Stomach smooth muscle (tissue), 2 donors: ENCODE measurements at regions not wholly inside any gene's neighbourhood (a gene's known extent, or its start where the extent isn't known, plus 50 kb on each side); places are given as distances from the start of the nearest gene placed in this dataset.

Source experiments
- H3K27ac ChIP-seq: one replicate; pipeline ENCODE4 v1.7.0; 2013; ENCODE audit warnings: mild to moderate bottlenecking, low read length, inconsistent platforms
- H3K27me3 ChIP-seq, 2 donors: one replicate each; pipeline ENCODE4 v1.7.0; 2013; ENCODE audit warnings: low read length in 2 of 2; ENCODE audit not compliant: insufficient read depth in 2 of 2, control insufficient read depth in 1 of 2
- H3K36me3 ChIP-seq, 2 donors: one replicate each; pipeline ENCODE4 v1.7.0; 2013; ENCODE audit warnings: low read length in 2 of 2; ENCODE audit not compliant: control insufficient read depth in 2 of 2, insufficient read depth in 2 of 2
- H3K4me1 ChIP-seq: one replicate; pipeline ENCODE4 v1.7.0; 2013; ENCODE audit warnings: low read length; ENCODE audit not compliant: control insufficient read depth, insufficient read depth
- H3K4me3 ChIP-seq, 2 donors: one replicate each; pipeline ENCODE4 v1.7.0; 2013; ENCODE audit warnings: low read length in 2 of 2
- H3K9ac ChIP-seq, 2 donors: one replicate each; pipeline ENCODE4 v1.7.0; 2013; ENCODE audit warnings: low read length in 2 of 2, mild to moderate bottlenecking in 1 of 2
- H3K9me3 ChIP-seq, 2 donors: one replicate each; pipeline ENCODE4 v1.7.0; 2013; ENCODE audit warnings: low read length in 2 of 2; ENCODE audit not compliant: control insufficient read depth in 2 of 2
- donor health status: healthy.
- donor health status: Pancreatic carcinoma.

- no peaks in the 10 kb centered on the region for H3K9me3 ChIP-seq
- H3K4me3 ChIP-seq, result no peak overlapping the region
- no peak overlapping the region for H3K9ac ChIP-seq
- H3K27ac ChIP-seq, result no peak overlapping the region
- no peaks in the 10 kb centered on the region for H3K4me1 ChIP-seq
- no peaks in the 10 kb centered on the region for H3K27me3 ChIP-seq
- H3K36me3 ChIP-seq, result no peaks in the 10 kb centered on the region
Observed at GRCh38 chr9:22898591-22898990, 452.0 kb downstream of the DMRTA1 start.

- no peaks in the 10 kb centered on the region for H3K9me3 ChIP-seq
- no peak overlapping the region for H3K27ac ChIP-seq
- H3K36me3 ChIP-seq, result no peaks in the 10 kb centered on the region
- H3K4me1 ChIP-seq, result no peaks in the 10 kb centered on the region
- no peak overlapping the region for H3K4me3 ChIP-seq
- H3K27me3 ChIP-seq, result no peaks in the 10 kb centered on the region
- no peak overlapping the region for H3K9ac ChIP-seq
Observed at GRCh38 chr9:22911632-22912031, 465.0 kb downstream of the DMRTA1 start.

GRCh38 chr9:22913026-22913425 is 466.4 kb downstream of the DMRTA1 start:
- H3K9ac ChIP-seq, result no peak overlapping the region
- no peaks in the 10 kb centered on the region for H3K36me3 ChIP-seq
- H3K27me3 ChIP-seq, result no peaks in the 10 kb centered on the region
- no peak overlapping the region for H3K4me3 ChIP-seq
- H3K27ac ChIP-seq, result no peak overlapping the region
- no peaks in the 10 kb centered on the region for H3K9me3 ChIP-seq
- H3K4me1 ChIP-seq, result no peaks in the 10 kb centered on the region

- H3K9ac ChIP-seq, result no peak overlapping the region
Observed at GRCh38 chr9:22913518-22913917, 466.9 kb downstream of the DMRTA1 start.

GRCh38 chr9:22916148-22916547 is 469.5 kb downstream of the DMRTA1 start:
- H3K4me3 ChIP-seq, result no peak overlapping the region
- H3K4me1 ChIP-seq, result no peaks in the 10 kb centered on the region
- H3K36me3 ChIP-seq, result no peaks in the 10 kb centered on the region
- no peak overlapping the region for H3K9ac ChIP-seq
- H3K9me3 ChIP-seq, result no peaks in the 10 kb centered on the region
- no peak overlapping the region for H3K27ac ChIP-seq
- no peaks in the 10 kb centered on the region for H3K27me3 ChIP-seq

More at GRCh38 chr9:22913518-22913917, 466.9 kb downstream of the DMRTA1 start:
- H3K4me3 ChIP-seq, result no peak overlapping the region
- no peaks in the 10 kb centered on the region for H3K27me3 ChIP-seq
- no peaks in the 10 kb centered on the region for H3K9me3 ChIP-seq
- H3K36me3 ChIP-seq, result no peaks in the 10 kb centered on the region
- H3K4me1 ChIP-seq, result no peaks in the 10 kb centered on the region
- no peak overlapping the region for H3K27ac ChIP-seq

GRCh38 chr9:22919423-22919822 is 472.8 kb downstream of the DMRTA1 start:
- H3K9ac ChIP-seq, result no peak overlapping the region
- H3K4me3 ChIP-seq, result no peak overlapping the region
- H3K9me3 ChIP-seq, result no peaks in the 10 kb centered on the region
- H3K36me3 ChIP-seq, result no peaks in the 10 kb centered on the region
- no peak overlapping the region for H3K27ac ChIP-seq
- no peaks in the 10 kb centered on the region for H3K4me1 ChIP-seq
- H3K27me3 ChIP-seq, result no peaks in the 10 kb centered on the region

- Histone ChIP-seq H3K4me3 (no peak overlapping the region), H3K9me3 (no peaks in the 10 kb centered on the region), H3K4me1 (no peaks in the 10 kb centered on the region), H3K36me3 (no peaks in the 10 kb centered on the region), H3K9ac (no peak overlapping the region), H3K27me3 (no peaks in the 10 kb centered on the region), H3K27ac (no peak overlapping the region)
Observed at GRCh38 chr9:22921742-22922141, 475.1 kb downstream of the DMRTA1 start.

- Histone ChIP-seq H3K27me3 (no peaks in the 10 kb centered on the region), H3K27ac (no peak overlapping the region), H3K9me3 (no peaks in the 10 kb centered on the region), H3K4me3 (no peak overlapping the region), H3K36me3 (no peaks in the 10 kb centered on the region), H3K9ac (no peak overlapping the region), H3K4me1 (no peaks in the 10 kb centered on the region)
Observed at GRCh38 chr9:22922222-22922621, 475.6 kb downstream of the DMRTA1 start.

GRCh38 chr9:22954550-22954949 is 507.9 kb downstream of the DMRTA1 start:
- H3K27me3 ChIP-seq, result no peaks in the 10 kb centered on the region
- no peak overlapping the region for H3K4me3 ChIP-seq
- no peaks in the 10 kb centered on the region for H3K36me3 ChIP-seq
- H3K9ac ChIP-seq, result no peak overlapping the region
- no peak overlapping the region for H3K27ac ChIP-seq
- H3K9me3 ChIP-seq, result no peaks in the 10 kb centered on the region
- no peaks in the 10 kb centered on the region for H3K4me1 ChIP-seq

- Histone ChIP-seq H3K27ac (no peak overlapping the region), H3K36me3 (no peaks in the 10 kb centered on the region), H3K27me3 (no peaks in the 10 kb centered on the region), H3K4me3 (no peak overlapping the region), H3K4me1 (no peaks in the 10 kb centered on the region), H3K9ac (no peak overlapping the region), H3K9me3 (no peaks in the 10 kb centered on the region)
Observed at GRCh38 chr9:22954964-22955363, 508.3 kb downstream of the DMRTA1 start.

- Histone ChIP-seq H3K9ac (no peak overlapping the region), H3K27ac (no peak overlapping the region), H3K9me3 (no peaks in the 10 kb centered on the region), H3K27me3 (no peaks in the 10 kb centered on the region), H3K4me1 (no peaks in the 10 kb centered on the region), H3K36me3 (no peaks in the 10 kb centered on the region), H3K4me3 (no peak overlapping the region)
Observed at GRCh38 chr9:22969350-22969979, 522.8 kb downstream of the DMRTA1 start.
